ENCODE measurements at regions not wholly inside any gene's neighbourhood (a gene's known extent, or its start where the extent isn't known, plus 50 kb on each side); places are given as distances from the start of the nearest gene placed in this dataset.

- no peak for TF ChIP-seq CTCF (IDR thresholded peaks at IDR 0.05; ENCODE audit: low read depth, low read length)
- no peak overlapping the region for H3K4me3 ChIP-seq (ENCODE audit: low read depth, low read length)
Measured at GRCh38 chr1:29634324-29634723, 398.0 kb downstream of the PTPRU start.

- no peak overlapping the region for H3K4me3 ChIP-seq (ENCODE audit: low read depth, low read length)
- TF ChIP-seq CTCF (IDR thresholded peaks at IDR 0.05; ENCODE audit: low read depth, low read length): no peak
Measured at GRCh38 chr1:29633771-29634170, 397.4 kb downstream of the PTPRU start.

GRCh38 chr1:29632806-29633615 lies 396.7 kb downstream of the PTPRU start:
- no peak for TF ChIP-seq CTCF (IDR thresholded peaks at IDR 0.05; ENCODE audit: low read depth, low read length)

GRCh38 chr1:29631836-29632805 lies 395.8 kb downstream of the PTPRU start:
- no peak for TF ChIP-seq CTCF (IDR thresholded peaks at IDR 0.05; ENCODE audit: low read depth, low read length)
- no peak overlapping the region for H3K4me3 ChIP-seq (ENCODE audit: low read depth, low read length)

More at GRCh38 chr1:29632806-29633615, 396.7 kb downstream of the PTPRU start:
- H3K4me3 ChIP-seq (ENCODE audit: low read depth, low read length): no peak overlapping the region

GRCh38 chr1:29631361-29631760 lies 395.0 kb downstream of the PTPRU start:
- no peak for TF ChIP-seq CTCF (IDR thresholded peaks at IDR 0.05; ENCODE audit: low read depth, low read length)
- no peak overlapping the region for H3K4me3 ChIP-seq (ENCODE audit: low read depth, low read length)

- H3K4me3 ChIP-seq (ENCODE audit: low read depth, low read length): no peak overlapping the region
- no peak for TF ChIP-seq CTCF (IDR thresholded peaks at IDR 0.05; ENCODE audit: low read depth, low read length)
Measured at GRCh38 chr1:29630756-29631155, 394.4 kb downstream of the PTPRU start.

Measured in WI38 (cell line).